ENCODE measurements at regions not wholly inside any gene's neighbourhood (a gene's known extent, or its start where the extent isn't known, plus 50 kb on each side); places are given as distances from the start of the nearest gene placed in this dataset.

DNA sequence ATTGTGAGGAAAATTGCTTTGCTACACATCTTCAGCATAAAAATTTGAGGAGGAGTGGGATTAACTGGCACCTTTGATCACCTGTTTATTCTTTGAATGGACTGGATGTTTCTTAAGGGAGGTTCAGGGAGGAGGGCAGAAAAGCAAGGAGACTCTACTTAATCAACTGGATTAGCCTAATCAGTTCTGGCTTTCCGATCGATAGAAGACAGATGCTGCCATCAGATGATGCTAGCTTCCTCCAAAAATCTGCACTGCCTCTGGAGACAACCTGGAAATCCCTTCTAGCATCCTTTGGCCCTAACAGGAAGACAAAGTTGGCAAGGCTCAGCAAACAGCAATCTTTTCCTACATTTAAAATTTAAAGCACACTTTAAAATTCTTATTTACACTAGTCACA, 197.8 kb downstream of the EBLN2 start:
- TF ChIP-seq, protein P1, sequence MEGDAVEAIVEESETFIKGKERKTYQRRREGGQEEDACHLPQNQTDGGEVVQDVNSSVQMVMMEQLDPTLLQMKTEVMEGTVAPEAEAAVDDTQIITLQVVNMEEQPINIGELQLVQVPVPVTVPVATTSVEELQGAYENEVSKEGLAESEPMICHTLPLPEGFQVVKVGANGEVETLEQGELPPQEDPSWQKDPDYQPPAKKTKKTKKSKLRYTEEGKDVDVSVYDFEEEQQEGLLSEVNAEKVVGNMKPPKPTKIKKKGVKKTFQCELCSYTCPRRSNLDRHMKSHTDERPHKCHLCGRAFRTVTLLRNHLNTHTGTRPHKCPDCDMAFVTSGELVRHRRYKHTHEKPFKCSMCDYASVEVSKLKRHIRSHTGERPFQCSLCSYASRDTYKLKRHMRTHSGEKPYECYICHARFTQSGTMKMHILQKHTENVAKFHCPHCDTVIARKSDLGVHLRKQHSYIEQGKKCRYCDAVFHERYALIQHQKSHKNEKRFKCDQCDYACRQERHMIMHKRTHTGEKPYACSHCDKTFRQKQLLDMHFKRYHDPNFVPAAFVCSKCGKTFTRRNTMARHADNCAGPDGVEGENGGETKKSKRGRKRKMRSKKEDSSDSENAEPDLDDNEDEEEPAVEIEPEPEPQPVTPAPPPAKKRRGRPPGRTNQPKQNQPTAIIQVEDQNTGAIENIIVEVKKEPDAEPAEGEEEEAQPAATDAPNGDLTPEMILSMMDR (IDR thresholded peaks at IDR 0.05): no peak
- TF ChIP-seq POLR2A (IDR thresholded peaks at IDR 0.05): no peak

Measured in right lobe of liver (tissue), 4 donors.